Muscle of leg (tissue), 3 donors: ENCODE measurements at regions not wholly inside any gene's neighbourhood (a gene's known extent, or its start where the extent isn't known, plus 50 kb on each side); places are given as distances from the start of the nearest gene placed in this dataset.

Experiments used
- DNase-seq: peaks from one replicate; pipeline ENCODE4 v3.0.0; 2013
- H3K27ac ChIP-seq: one replicate; pipeline ENCODE4 v1.5.1; 2013; ENCODE audit warnings: mild to moderate bottlenecking, low read length, control low read depth
- H3K27me3 ChIP-seq: one replicate; pipeline ENCODE4 v1.6.1; 2013; ENCODE audit warnings: low read length; ENCODE audit not compliant: control insufficient read depth, insufficient read depth
- H3K36me3 ChIP-seq: one replicate; pipeline ENCODE4 v1.6.1; 2013; ENCODE audit warnings: low read length; ENCODE audit not compliant: control insufficient read depth, insufficient read depth
- H3K4me1 ChIP-seq: one replicate; pipeline ENCODE4 v1.6.1; 2013; ENCODE audit warnings: low read length; ENCODE audit not compliant: control insufficient read depth, insufficient read depth
- H3K4me3 ChIP-seq: one replicate; pipeline ENCODE4 v1.5.1; 2013; ENCODE audit warnings: low read length, control low read depth
- H3K9me3 ChIP-seq: replicated peaks from 2 replicates; pipeline ENCODE4 v1.6.1; 2013; ENCODE audit warnings: low read depth, low read length; ENCODE audit not compliant: control insufficient read depth
- WGBS: methylation state at CpG from one replicate; pipeline ENCODE4 v1.1.5; 2013; ENCODE audit warnings: missing lambda C conversion rate; ENCODE audit not compliant: insufficient coverage; 5-methylcytosine and 5-hydroxymethylcytosine counted together

- no peak for DNase-seq
- no peak overlapping the region for H3K4me3 ChIP-seq
- no peaks in the 10 kb centered on the region for H3K4me1 ChIP-seq
- no peak overlapping the region for H3K27ac ChIP-seq
- WGBS, result no CpG with 5 or more reads among the region's 10 CpGs
- H3K36me3 ChIP-seq, result no peaks in the 10 kb centered on the region
- H3K27me3 ChIP-seq, result no peaks in the 10 kb centered on the region
- no peaks in the 10 kb centered on the region for H3K9me3 ChIP-seq
These were observed 50.0 kb upstream of the TSC22D2 start for GRCh38 chr3:150357923-150358607.

GRCh38 chr3:150357140-150357539 lies 51.0 kb upstream of the TSC22D2 start:
- no peak for DNase-seq
- no peak overlapping the region for H3K27ac ChIP-seq
- H3K4me3 ChIP-seq, result no peak overlapping the region
- H3K27me3 ChIP-seq, result no peaks in the 10 kb centered on the region
- H3K36me3 ChIP-seq, result no peaks in the 10 kb centered on the region
- no CpG with 5 or more reads among the region's 1 CpG for WGBS
- no peaks in the 10 kb centered on the region for H3K4me1 ChIP-seq
- no peaks in the 10 kb centered on the region for H3K9me3 ChIP-seq

- no peak overlapping the region for H3K27ac ChIP-seq
- H3K9me3 ChIP-seq, result no peaks in the 10 kb centered on the region
- no peak overlapping the region for H3K4me3 ChIP-seq
- WGBS, result 33% methylated on average over 1 of the region's 1 CpG
- H3K4me1 ChIP-seq, result no peaks in the 10 kb centered on the region
- no peaks in the 10 kb centered on the region for H3K27me3 ChIP-seq
- no peak for DNase-seq
- H3K36me3 ChIP-seq, result no peaks in the 10 kb centered on the region
These were observed 52.5 kb upstream of the TSC22D2 start for GRCh38 chr3:150355574-150355973.

- no peak overlapping the region for H3K4me3 ChIP-seq
- no peak for DNase-seq
- H3K27ac ChIP-seq, result no peak overlapping the region
- WGBS, result no CpG with 5 or more reads among the region's 4 CpGs
- peaks cover 9% of the 10 kb centered on the region for H3K4me1 ChIP-seq
- H3K9me3 ChIP-seq, result no peaks in the 10 kb centered on the region
- no peaks in the 10 kb centered on the region for H3K36me3 ChIP-seq
- no peaks in the 10 kb centered on the region for H3K27me3 ChIP-seq
These were observed 55.2 kb upstream of the TSC22D2 start for GRCh38 chr3:150352931-150353330.

- DNase-seq, result no peak
- Histone ChIP-seq H3K27ac (no peak overlapping the region), H3K27me3 (no peaks in the 10 kb centered on the region), H3K9me3 (no peaks in the 10 kb centered on the region), H3K36me3 (no peaks in the 10 kb centered on the region), H3K4me1 (peaks cover 19% of the 10 kb centered on the region), H3K4me3 (no peak overlapping the region)
- WGBS, result no CpG with 5 or more reads among the region's 3 CpGs
These were observed 56.7 kb upstream of the TSC22D2 start for GRCh38 chr3:150351398-150351797.

- H3K27ac ChIP-seq, result peak overlapping the region; percentile 0
- H3K36me3 ChIP-seq, result no peaks in the 10 kb centered on the region
- WGBS, result 11% methylated on average over 2 of the region's 7 CpGs
- peaks cover 20% of the 10 kb centered on the region for H3K4me1 ChIP-seq
- no peak overlapping the region for H3K4me3 ChIP-seq
- peak; percentile 72 for DNase-seq
- no peaks in the 10 kb centered on the region for H3K9me3 ChIP-seq
- H3K27me3 ChIP-seq, result no peaks in the 10 kb centered on the region
These were observed 58.6 kb upstream of the TSC22D2 start for GRCh38 chr3:150349314-150350097.

GRCh38 chr3:150348500-150348899 lies 59.6 kb upstream of the TSC22D2 start:
- Histone ChIP-seq H3K4me1 (peaks cover 27% of the 10 kb centered on the region), H3K27ac (peak overlapping the region; percentile 18), H3K9me3 (no peaks in the 10 kb centered on the region), H3K36me3 (no peaks in the 10 kb centered on the region), H3K4me3 (no peak overlapping the region), H3K27me3 (no peaks in the 10 kb centered on the region)
- peak; percentile 71 for DNase-seq
- WGBS, result 32% methylated on average over 3 of the region's 6 CpGs

GRCh38 chr3:150346981-150347863 lies 60.9 kb upstream of the TSC22D2 start:
- H3K36me3 ChIP-seq, result no peaks in the 10 kb centered on the region
- peak overlapping the region; percentile 16 for H3K27ac ChIP-seq
- H3K4me1 ChIP-seq, result peaks cover 31% of the 10 kb centered on the region
- no peaks in the 10 kb centered on the region for H3K9me3 ChIP-seq
- DNase-seq, result peak; percentile 49
- WGBS, result 20% methylated on average over 6 of the region's 10 CpGs
- H3K27me3 ChIP-seq, result no peaks in the 10 kb centered on the region
- H3K4me3 ChIP-seq, result no peak overlapping the region

- peak; percentile 36 for DNase-seq
- Histone ChIP-seq H3K4me3 (no peak overlapping the region), H3K27me3 (no peaks in the 10 kb centered on the region), H3K9me3 (no peaks in the 10 kb centered on the region), H3K36me3 (no peaks in the 10 kb centered on the region), H3K4me1 (peaks cover 31% of the 10 kb centered on the region), H3K27ac (no peak overlapping the region)
- WGBS, result 20% methylated on average over 3 of the region's 6 CpGs
These were observed 61.8 kb upstream of the TSC22D2 start for GRCh38 chr3:150346266-150346665.

- Histone ChIP-seq H3K27ac (no peak overlapping the region), H3K4me3 (no peak overlapping the region), H3K36me3 (no peaks in the 10 kb centered on the region), H3K4me1 (peaks cover 29% of the 10 kb centered on the region), H3K9me3 (no peaks in the 10 kb centered on the region), H3K27me3 (no peaks in the 10 kb centered on the region)
- no peak for DNase-seq
- 75% methylated on average over 7 of the region's 10 CpGs for WGBS
These were observed 63.0 kb upstream of the TSC22D2 start for GRCh38 chr3:150345021-150345538.
